ENCODE measurements at regions not wholly inside any gene's neighbourhood (a gene's known extent, or its start where the extent isn't known, plus 50 kb on each side); places are given as distances from the start of the nearest gene placed in this dataset.

DNA sequence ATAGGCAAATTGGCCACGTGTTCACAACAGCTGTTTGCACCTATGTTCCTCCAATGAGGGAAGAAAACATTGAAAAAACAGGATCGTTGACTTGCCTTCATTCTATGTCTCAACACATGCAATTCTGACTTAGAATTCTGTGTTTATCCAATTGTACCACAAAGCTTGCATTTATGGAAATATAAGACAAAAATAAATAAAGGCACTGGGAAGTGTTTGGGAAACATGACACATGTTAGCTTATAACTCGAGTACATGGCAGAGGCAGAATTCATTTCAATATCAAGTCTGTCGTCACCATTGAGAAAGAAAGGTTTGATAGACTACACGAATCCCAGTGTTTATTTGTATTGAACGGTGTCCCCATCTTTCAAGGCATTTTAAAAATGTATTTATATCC is 291.2 kb downstream of the AHR start:
- TF ChIP-seq, protein P1, sequence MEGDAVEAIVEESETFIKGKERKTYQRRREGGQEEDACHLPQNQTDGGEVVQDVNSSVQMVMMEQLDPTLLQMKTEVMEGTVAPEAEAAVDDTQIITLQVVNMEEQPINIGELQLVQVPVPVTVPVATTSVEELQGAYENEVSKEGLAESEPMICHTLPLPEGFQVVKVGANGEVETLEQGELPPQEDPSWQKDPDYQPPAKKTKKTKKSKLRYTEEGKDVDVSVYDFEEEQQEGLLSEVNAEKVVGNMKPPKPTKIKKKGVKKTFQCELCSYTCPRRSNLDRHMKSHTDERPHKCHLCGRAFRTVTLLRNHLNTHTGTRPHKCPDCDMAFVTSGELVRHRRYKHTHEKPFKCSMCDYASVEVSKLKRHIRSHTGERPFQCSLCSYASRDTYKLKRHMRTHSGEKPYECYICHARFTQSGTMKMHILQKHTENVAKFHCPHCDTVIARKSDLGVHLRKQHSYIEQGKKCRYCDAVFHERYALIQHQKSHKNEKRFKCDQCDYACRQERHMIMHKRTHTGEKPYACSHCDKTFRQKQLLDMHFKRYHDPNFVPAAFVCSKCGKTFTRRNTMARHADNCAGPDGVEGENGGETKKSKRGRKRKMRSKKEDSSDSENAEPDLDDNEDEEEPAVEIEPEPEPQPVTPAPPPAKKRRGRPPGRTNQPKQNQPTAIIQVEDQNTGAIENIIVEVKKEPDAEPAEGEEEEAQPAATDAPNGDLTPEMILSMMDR (IDR thresholded peaks at IDR 0.05) = no peak
- no peak overlapping the region for H3K27ac Mint-ChIP-seq
- no peak overlapping the region for H3K4me3 Mint-ChIP-seq
- H3K36me3 Mint-ChIP-seq (ENCODE audit: low read depth) = no peaks in the 10 kb centered on the region
- no peaks in the 10 kb centered on the region for H3K9me3 Mint-ChIP-seq
- no peaks in the 10 kb centered on the region for H3K27me3 Mint-ChIP-seq (ENCODE audit: insufficient read depth)
- peaks cover 14% of the 10 kb centered on the region for H3K4me1 Mint-ChIP-seq (ENCODE audit: low read depth)
- DNase-seq = no peak

DNA sequence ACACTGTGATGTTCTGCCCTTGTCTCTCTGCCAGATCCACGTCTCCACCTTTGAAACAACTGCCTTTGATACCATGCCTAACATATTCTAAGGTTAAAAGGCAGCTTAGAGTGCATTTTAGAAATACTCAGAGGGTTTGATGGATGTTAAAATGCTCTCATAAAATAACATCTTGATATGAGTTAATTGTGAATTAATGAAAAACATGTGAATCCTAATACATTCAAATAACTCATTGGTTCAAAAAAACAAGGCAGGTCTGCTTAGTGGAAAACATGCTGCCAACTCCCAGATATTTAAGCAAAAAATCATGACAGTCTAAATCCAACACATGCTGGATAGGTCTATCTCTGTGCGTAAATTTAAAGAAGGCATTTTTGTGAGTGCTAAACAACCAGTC is 291.8 kb downstream of the AHR start:
- no peaks in the 10 kb centered on the region for H3K36me3 Mint-ChIP-seq (ENCODE audit: low read depth)
- H3K4me3 Mint-ChIP-seq = no peak overlapping the region
- H3K4me1 Mint-ChIP-seq (ENCODE audit: low read depth) = peaks cover 12% of the 10 kb centered on the region
- TF ChIP-seq, protein P1 (IDR thresholded peaks at IDR 0.05) = no peak
- H3K27me3 Mint-ChIP-seq (ENCODE audit: insufficient read depth) = no peaks in the 10 kb centered on the region
- H3K9me3 Mint-ChIP-seq = no peaks in the 10 kb centered on the region
- DNase-seq = no peak
- no peak overlapping the region for H3K27ac Mint-ChIP-seq

DNA sequence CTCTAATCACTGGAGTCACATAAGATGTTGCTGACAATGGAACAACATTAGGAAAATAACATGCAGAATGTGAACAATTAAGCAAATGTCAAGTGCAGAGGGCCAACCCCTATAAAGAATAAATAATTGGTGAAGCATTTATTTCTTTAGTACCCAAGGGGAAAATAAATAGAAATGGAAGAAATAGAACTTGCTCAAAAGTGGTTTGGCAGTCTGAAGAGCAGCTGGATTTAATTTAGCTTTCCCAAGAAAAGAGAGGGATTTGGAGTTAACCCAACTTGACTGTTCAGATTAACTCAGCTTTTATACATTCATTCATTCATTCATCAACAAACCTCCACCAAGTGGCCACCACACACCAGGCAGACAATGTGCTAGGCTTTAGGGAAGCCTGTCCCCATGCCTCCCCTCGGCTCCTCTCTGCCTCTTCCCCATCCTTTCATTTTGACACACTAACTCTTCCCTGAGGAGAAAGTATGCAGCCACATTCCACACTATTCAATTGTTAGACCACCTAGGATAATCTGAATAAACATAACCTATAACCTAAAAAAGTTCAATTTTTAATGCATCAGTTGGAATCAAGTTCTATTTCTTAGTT is 295.5 kb downstream of the AHR start:
- H3K4me1 Mint-ChIP-seq (ENCODE audit: low read depth) = peaks cover 27% of the 10 kb centered on the region
- no peak overlapping the region for H3K4me3 Mint-ChIP-seq
- H3K9me3 Mint-ChIP-seq = no peaks in the 10 kb centered on the region
- H3K27ac Mint-ChIP-seq = no peak overlapping the region
- no peaks in the 10 kb centered on the region for H3K27me3 Mint-ChIP-seq (ENCODE audit: insufficient read depth)
- TF ChIP-seq, protein P1 (IDR thresholded peaks at IDR 0.05) = no peak
- H3K36me3 Mint-ChIP-seq (ENCODE audit: low read depth) = peaks cover 5% of the 10 kb centered on the region; the same call in 1 of the 2 replicates
- no peak for DNase-seq

- no peak for DNase-seq
- H3K4me3 Mint-ChIP-seq = no peak overlapping the region
- H3K27me3 Mint-ChIP-seq (ENCODE audit: insufficient read depth) = no peaks in the 10 kb centered on the region
- H3K4me1 Mint-ChIP-seq (ENCODE audit: low read depth) = peaks cover 43% of the 10 kb centered on the region
- H3K36me3 Mint-ChIP-seq (ENCODE audit: low read depth) = peaks cover 5% of the 10 kb centered on the region; the same call in 1 of the 2 replicates
- TF ChIP-seq, protein P1 (IDR thresholded peaks at IDR 0.05) = no peak
- H3K9me3 Mint-ChIP-seq = no peaks in the 10 kb centered on the region
- H3K27ac Mint-ChIP-seq = no peak overlapping the region
Observed at GRCh38 chr7:17595546-17595945, 297.1 kb downstream of the AHR start.

GRCh38 chr7:17598305-17598704 is 299.9 kb downstream of the AHR start:
- Mint-ChIP-seq H3K9me3 (peaks cover 2% of the 10 kb centered on the region), H3K4me3 (no peak overlapping the region), H3K27ac (no peak overlapping the region), H3K36me3 (ENCODE audit: low read depth) (peaks cover 5% of the 10 kb centered on the region; the same call in 1 of the 2 replicates), H3K4me1 (ENCODE audit: low read depth) (peaks cover 60% of the 10 kb centered on the region), H3K27me3 (ENCODE audit: insufficient read depth) (no peaks in the 10 kb centered on the region)
- TF ChIP-seq, protein P1 (IDR thresholded peaks at IDR 0.05) = no peak
- no peak for DNase-seq

Measured in HFFc6 (cell line).